ENCODE measurements at regions not wholly inside any gene's neighbourhood (a gene's known extent, or its start where the extent isn't known, plus 50 kb on each side); places are given as distances from the start of the nearest gene placed in this dataset.

- no peak for DNase-seq
These were observed 483.9 kb downstream of the DISC1 start for GRCh38 chr1:232110281-232111090.

GRCh38 chr1:232109391-232109790 is 482.8 kb downstream of the DISC1 start:
- DNase-seq, result no peak

- DNase-seq, result no peak
These were observed 482.0 kb downstream of the DISC1 start for GRCh38 chr1:232108598-232108997.

- DNase-seq, result no peak
These were observed 479.8 kb downstream of the DISC1 start for GRCh38 chr1:232106415-232106814.

GRCh38 chr1:232105561-232105960 is 479.0 kb downstream of the DISC1 start:
- DNase-seq, result no peak

- no peak for DNase-seq
These were observed 474.6 kb downstream of the DISC1 start for GRCh38 chr1:232101231-232101630.

- DNase-seq, result no peak
These were observed 470.2 kb downstream of the DISC1 start for GRCh38 chr1:232096751-232097150.
